ENCODE measurements at regions not wholly inside any gene's neighbourhood (a gene's known extent, or its start where the extent isn't known, plus 50 kb on each side); places are given as distances from the start of the nearest gene placed in this dataset.

- no peak for TF ChIP-seq CTCF (IDR thresholded peaks at IDR 0.05; ENCODE audit: insufficient read depth, low read depth, low read length)
- no peak for TF ChIP-seq EZH2 (IDR thresholded peaks at IDR 0.05; ENCODE audit: insufficient read depth, low read length)
- no peaks in the 10 kb centered on the region for H3K4me1 Mint-ChIP-seq (ENCODE audit: low read depth, unreplicated experiment)
- H3K4me3 ChIP-seq (ENCODE audit: insufficient read depth, low read depth, low read length), result no peak overlapping the region
- H3K27ac ChIP-seq (ENCODE audit: low read depth, low read length), result no peak overlapping the region
- DNase-seq (ENCODE audit: low read depth) (no peak), FAIRE-seq (no peak)
- no peak overlapping the region for H3K4me2 ChIP-seq (ENCODE audit: low read length)
- no peaks in the 10 kb centered on the region for H3K36me3 Mint-ChIP-seq (ENCODE audit: low read depth, unreplicated experiment)
- no peaks in the 10 kb centered on the region for H3K27me3 ChIP-seq (ENCODE audit: insufficient read depth, low read length)
- H3K36me3 ChIP-seq (ENCODE audit: insufficient read depth, low read length), result no peaks in the 10 kb centered on the region
- H3K27me3 Mint-ChIP-seq (ENCODE audit: low read depth, unreplicated experiment), result peaks cover 16% of the 10 kb centered on the region
- H2AFZ ChIP-seq (ENCODE audit: low read depth, low read length), result no peak overlapping the region
- H4K20me1 ChIP-seq (ENCODE audit: insufficient read depth, low read length), result no peaks in the 10 kb centered on the region
- H3K27ac Mint-ChIP-seq (ENCODE audit: unreplicated experiment), result no peak overlapping the region
- no peak overlapping the region for H3K9ac ChIP-seq (ENCODE audit: low read length)
- H3K4me3 Mint-ChIP-seq (ENCODE audit: unreplicated experiment), result no peak overlapping the region
- H3K9me3 Mint-ChIP-seq (ENCODE audit: unreplicated experiment), result no peaks in the 10 kb centered on the region
- no peaks in the 10 kb centered on the region for H3K79me2 ChIP-seq (ENCODE audit: insufficient read depth, low read length)
- no peaks in the 10 kb centered on the region for H3K9me3 ChIP-seq (ENCODE audit: insufficient read depth, low read depth, low read length)
- H3K4me1 ChIP-seq (ENCODE audit: insufficient read depth, low read length), result no peaks in the 10 kb centered on the region
These were observed 182.4 kb downstream of the IRX1 start for GRCh38 chr5:3778000-3778550.

GRCh38 chr5:3778945-3779344, 183.3 kb downstream of the IRX1 start:
- TF ChIP-seq EZH2 (IDR thresholded peaks at IDR 0.05; ENCODE audit: insufficient read depth, low read length), result no peak
- no peak for TF ChIP-seq CTCF (IDR thresholded peaks at IDR 0.05; ENCODE audit: insufficient read depth, low read depth, low read length)
- H2AFZ ChIP-seq (ENCODE audit: low read depth, low read length), result no peak overlapping the region
- no peak for FAIRE-seq

GRCh38 chr5:3780278-3780677, 184.6 kb downstream of the IRX1 start:
- Histone ChIP-seq H3K27ac (ENCODE audit: low read depth, low read length) (no peak overlapping the region), H3K9me3 (ENCODE audit: insufficient read depth, low read depth, low read length) (no peaks in the 10 kb centered on the region), H3K36me3 (ENCODE audit: insufficient read depth, low read length) (no peaks in the 10 kb centered on the region), H2AFZ (ENCODE audit: low read depth, low read length) (no peak overlapping the region), H3K27me3 (ENCODE audit: insufficient read depth, low read length) (no peaks in the 10 kb centered on the region), H3K9ac (ENCODE audit: low read length) (no peak overlapping the region), H3K4me1 (ENCODE audit: insufficient read depth, low read length) (no peaks in the 10 kb centered on the region), H4K20me1 (ENCODE audit: insufficient read depth, low read length) (no peaks in the 10 kb centered on the region), H3K4me2 (ENCODE audit: low read length) (no peak overlapping the region), H3K4me3 (ENCODE audit: insufficient read depth, low read depth, low read length) (no peak overlapping the region), H3K79me2 (ENCODE audit: insufficient read depth, low read length) (no peaks in the 10 kb centered on the region)
- TF ChIP-seq EZH2 (IDR thresholded peaks at IDR 0.05; ENCODE audit: insufficient read depth, low read length), result no peak
- TF ChIP-seq CTCF (IDR thresholded peaks at IDR 0.05; ENCODE audit: insufficient read depth, low read depth, low read length), result no peak
- Mint-ChIP-seq H3K27me3 (ENCODE audit: low read depth, unreplicated experiment) (peaks cover 10% of the 10 kb centered on the region), H3K36me3 (ENCODE audit: low read depth, unreplicated experiment) (no peaks in the 10 kb centered on the region), H3K4me3 (ENCODE audit: unreplicated experiment) (no peak overlapping the region), H3K4me1 (ENCODE audit: low read depth, unreplicated experiment) (no peaks in the 10 kb centered on the region), H3K9me3 (ENCODE audit: unreplicated experiment) (no peaks in the 10 kb centered on the region), H3K27ac (ENCODE audit: unreplicated experiment) (no peak overlapping the region)
- DNase-seq (ENCODE audit: low read depth) (no peak), FAIRE-seq (no peak)

More at GRCh38 chr5:3778945-3779344, 183.3 kb downstream of the IRX1 start:
- Histone ChIP-seq H4K20me1 (ENCODE audit: insufficient read depth, low read length) (no peaks in the 10 kb centered on the region), H3K4me1 (ENCODE audit: insufficient read depth, low read length) (no peaks in the 10 kb centered on the region), H3K4me3 (ENCODE audit: insufficient read depth, low read depth, low read length) (no peak overlapping the region), H3K4me2 (ENCODE audit: low read length) (no peak overlapping the region), H3K79me2 (ENCODE audit: insufficient read depth, low read length) (no peaks in the 10 kb centered on the region), H3K9ac (ENCODE audit: low read length) (no peak overlapping the region), H3K36me3 (ENCODE audit: insufficient read depth, low read length) (no peaks in the 10 kb centered on the region), H3K27me3 (ENCODE audit: insufficient read depth, low read length) (no peaks in the 10 kb centered on the region), H3K9me3 (ENCODE audit: insufficient read depth, low read depth, low read length) (no peaks in the 10 kb centered on the region), H3K27ac (ENCODE audit: low read depth, low read length) (no peak overlapping the region)
- DNase-seq (ENCODE audit: low read depth), result no peak
- H3K4me1 Mint-ChIP-seq (ENCODE audit: low read depth, unreplicated experiment), result no peaks in the 10 kb centered on the region
- H3K9me3 Mint-ChIP-seq (ENCODE audit: unreplicated experiment), result no peaks in the 10 kb centered on the region
- peaks cover 12% of the 10 kb centered on the region for H3K27me3 Mint-ChIP-seq (ENCODE audit: low read depth, unreplicated experiment)
- no peak overlapping the region for H3K4me3 Mint-ChIP-seq (ENCODE audit: unreplicated experiment)
- H3K36me3 Mint-ChIP-seq (ENCODE audit: low read depth, unreplicated experiment), result no peaks in the 10 kb centered on the region
- H3K27ac Mint-ChIP-seq (ENCODE audit: unreplicated experiment), result no peak overlapping the region
